GM23338 (cell line): ENCODE measurements at regions not wholly inside any gene's neighbourhood (a gene's known extent, or its start where the extent isn't known, plus 50 kb on each side); places are given as distances from the start of the nearest gene placed in this dataset.

Source experiments
- CREB1 ChIP-seq: fragments of 250-450 bp; sonication (Bioruptor Pico); IDR thresholded peaks from 2 replicates; pipeline ENCODE4 v1.5.0; 2020; ENCODE audit warnings: low read depth, mild to moderate bottlenecking, moderate library complexity
- EZH2 ChIP-seq: fragments of 200-600 bp; sonication (generic); IDR thresholded peaks from one replicate; pipeline ENCODE4 v1.8.0; 2017; ENCODE audit warnings: antibody characterized with exemption, mild to moderate bottlenecking, low read depth; ENCODE audit not compliant: unreplicated experiment
- EZH2phosphoT487 ChIP-seq: fragments of 200-600 bp; sonication (generic); IDR thresholded peaks from one replicate; pipeline ENCODE4 v1.8.1; 2018; ENCODE audit warnings: antibody characterized with exemption; ENCODE audit not compliant: unreplicated experiment
- JUNB ChIP-seq: IDR thresholded peaks from one replicate; pipeline ENCODE4 v1.6.1; 2016; ENCODE audit warnings: antibody characterized with exemption; ENCODE audit not compliant: unreplicated experiment
- POLR2AphosphoS5 ChIP-seq: IDR thresholded peaks from 2 replicates; pipeline ENCODE4 v1.6.1; 2016; ENCODE audit warnings: antibody characterized with exemption, low read depth
- TF ChIP-seq, protein P1 (sequence below), 2 experiments: fragments of 200-600 bp in 1 of 2; sonication (generic) in 1 of 2; conservative IDR thresholded peaks; 2 replicates each; pipeline versions ENCODE4 v1.5.1 to v1.6.1; 2016 to 2017; ENCODE audit warnings: antibody characterized with exemption in 2 of 2, low read depth in 2 of 2, mild to moderate bottlenecking in 2 of 2, moderate library complexity in 1 of 2

DNA sequence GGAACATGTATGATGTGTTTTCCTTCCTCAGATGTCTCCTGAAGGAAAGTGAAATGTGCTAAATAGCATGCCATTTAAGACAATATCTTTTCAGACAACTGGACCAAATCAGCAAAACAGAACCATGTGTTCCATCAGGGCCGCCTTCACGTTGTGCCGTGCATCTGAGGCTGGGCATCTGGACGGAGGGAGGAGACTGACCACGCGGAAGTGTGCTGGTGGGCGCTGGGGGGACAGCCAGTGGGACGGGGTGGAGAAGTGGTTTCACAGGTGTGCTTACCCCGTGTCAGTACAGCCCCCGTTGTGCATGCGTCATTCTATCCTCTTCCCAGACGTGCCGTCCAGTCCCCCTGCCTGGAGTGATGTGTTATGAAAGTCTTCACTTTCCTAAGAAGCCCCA is 342.1 kb upstream of the FAT1 start:
- TF ChIP-seq POLR2AphosphoS5 (no peak), EZH2phosphoT487 (no peak), JUNB (no peak), EZH2 (no peak), CREB1 (CRISPR knock-in tag) (no peak)
- TF ChIP-seq, protein P1, sequence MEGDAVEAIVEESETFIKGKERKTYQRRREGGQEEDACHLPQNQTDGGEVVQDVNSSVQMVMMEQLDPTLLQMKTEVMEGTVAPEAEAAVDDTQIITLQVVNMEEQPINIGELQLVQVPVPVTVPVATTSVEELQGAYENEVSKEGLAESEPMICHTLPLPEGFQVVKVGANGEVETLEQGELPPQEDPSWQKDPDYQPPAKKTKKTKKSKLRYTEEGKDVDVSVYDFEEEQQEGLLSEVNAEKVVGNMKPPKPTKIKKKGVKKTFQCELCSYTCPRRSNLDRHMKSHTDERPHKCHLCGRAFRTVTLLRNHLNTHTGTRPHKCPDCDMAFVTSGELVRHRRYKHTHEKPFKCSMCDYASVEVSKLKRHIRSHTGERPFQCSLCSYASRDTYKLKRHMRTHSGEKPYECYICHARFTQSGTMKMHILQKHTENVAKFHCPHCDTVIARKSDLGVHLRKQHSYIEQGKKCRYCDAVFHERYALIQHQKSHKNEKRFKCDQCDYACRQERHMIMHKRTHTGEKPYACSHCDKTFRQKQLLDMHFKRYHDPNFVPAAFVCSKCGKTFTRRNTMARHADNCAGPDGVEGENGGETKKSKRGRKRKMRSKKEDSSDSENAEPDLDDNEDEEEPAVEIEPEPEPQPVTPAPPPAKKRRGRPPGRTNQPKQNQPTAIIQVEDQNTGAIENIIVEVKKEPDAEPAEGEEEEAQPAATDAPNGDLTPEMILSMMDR (conservative IDR thresholded peaks at IDR 0.05; ENCODE audit: low read depth in 2 of 2), result no peak
